PFSK-1 (cell line): ENCODE measurements at regions not wholly inside any gene's neighbourhood (a gene's known extent, or its start where the extent isn't known, plus 50 kb on each side); places are given as distances from the start of the nearest gene placed in this dataset.

Experiments used
- POLR2AphosphoS5 ChIP-seq: IDR thresholded peaks from 2 replicates; pipeline ENCODE4 v1.6.1; 2012; ENCODE audit warnings: low read depth, mild to moderate bottlenecking, control low read depth, low read length, moderate library complexity
- REST ChIP-seq, 2 experiments: IDR thresholded peaks; 2 replicates each; pipeline versions ENCODE4 v1.6.1 to v1.8.0; 2011 to 2012; ENCODE audit warnings: low read depth in 2 of 2, low read length in 2 of 2, control low read depth in 1 of 2, inconsistent platforms in 1 of 2, mild to moderate bottlenecking in 1 of 2, moderate library complexity in 1 of 2; ENCODE audit not compliant: insufficient read depth in 1 of 2
- SIN3A ChIP-seq: IDR thresholded peaks from 2 replicates; pipeline ENCODE4 v1.6.1; 2012; ENCODE audit warnings: mild to moderate bottlenecking, low read length, moderate library complexity, borderline replicate concordance; ENCODE audit not compliant: insufficient read depth

- TF ChIP-seq POLR2AphosphoS5 (no peak), REST (IDR thresholded peaks at IDR 0.05; ENCODE audit: insufficient read depth in 1 of 2, low read depth in 2 of 2, low read length in 2 of 2) (no peak), SIN3A (no peak)
Observed at GRCh38 chr9:99621040-99621439, 200.6 kb upstream of the NR4A3 start.
